SU-DHL-6 (cell line): ENCODE measurements at regions not wholly inside any gene's neighbourhood (a gene's known extent, or its start where the extent isn't known, plus 50 kb on each side); places are given as distances from the start of the nearest gene placed in this dataset.

Experiments
- H2AFZ ChIP-seq: fragments of 200-600 bp; sonication (generic); 2 replicates; pipeline ENCODE4 v1.6.1; 2014; ENCODE audit warnings: low read depth, mild to moderate bottlenecking, moderate library complexity, mixed read lengths, antibody characterized with exemption, low read length; ENCODE audit not compliant: severe bottlenecking
- H3F3A ChIP-seq: fragments of 200-600 bp; shearing (Covaris generic); 2 replicates; pipeline ENCODE4 v1.6.0; 2016; ENCODE audit warnings: antibody characterized with exemption, mild to moderate bottlenecking; ENCODE audit not compliant: insufficient read depth
- H3K27ac ChIP-seq: fragments of 200-600 bp; sonication (generic); 2 replicates; pipeline ENCODE4 v1.5.1; 2016; ENCODE audit warnings: low read depth, mild to moderate bottlenecking, low read length, moderate library complexity, mixed read lengths
- H3K27me3 ChIP-seq: fragments of 200-600 bp; sonication (generic), shearing (Covaris generic); 2 replicates; pipeline ENCODE4 v1.6.0; 2014; ENCODE audit warnings: mild to moderate bottlenecking, low read length
- H3K36me3 ChIP-seq: fragments of 200-600 bp; sonication (generic); 2 replicates; pipeline ENCODE4 v1.6.1; 2014; ENCODE audit warnings: mild to moderate bottlenecking, low read length, mixed read lengths
- H3K4me2 ChIP-seq: fragments of 300-600, 200-600 bp; shearing (Covaris generic), sonication (generic); 2 replicates; pipeline ENCODE4 v1.6.0; 2014; ENCODE audit warnings: low read length, low read depth, mild to moderate bottlenecking; ENCODE audit not compliant: poor library complexity, severe bottlenecking
- H3K4me3 ChIP-seq: fragments of 200-600 bp; sonication (generic); 2 replicates; pipeline ENCODE4 v1.5.1; 2014; ENCODE audit warnings: antibody characterized with exemption, low read length, mild to moderate bottlenecking, mixed read lengths; ENCODE audit not compliant: insufficient read depth, poor library complexity, severe bottlenecking
- H3K79me2 ChIP-seq: fragments of 200-600 bp; sonication (generic); 2 replicates; pipeline ENCODE4 v1.6.1; 2014; ENCODE audit warnings: mild to moderate bottlenecking, low read length, moderate library complexity; ENCODE audit not compliant: insufficient read depth
- H3K9ac ChIP-seq: fragments of 200-600 bp; sonication (generic); 2 replicates; pipeline ENCODE4 v1.7.0; 2014; ENCODE audit warnings: mild to moderate bottlenecking, low read length
- H3K9me2 ChIP-seq: fragments of 200-600 bp; sonication (generic); replicated peaks from 2 replicates; pipeline ENCODE4 v1.6.1; 2014; ENCODE audit warnings: low read length; ENCODE audit not compliant: insufficient read depth
- H3K9me3 ChIP-seq: fragments of 200-600 bp; sonication (generic); 2 replicates; pipeline ENCODE4 v1.6.1; 2014; ENCODE audit warnings: low read length, mixed read lengths; ENCODE audit not compliant: insufficient read depth
- H4K20me1 ChIP-seq: fragments of 200-600 bp; sonication (generic); 2 replicates; pipeline ENCODE4 v1.6.1; 2014; ENCODE audit warnings: low read depth, mild to moderate bottlenecking, antibody characterized with exemption, low read length, moderate library complexity, mixed read lengths
- CTCF ChIP-seq: fragments of 200-600 bp; sonication (generic); IDR thresholded peaks from one replicate; pipeline ENCODE4 v1.5.1; 2017; ENCODE audit warnings: antibody characterized with exemption, mild to moderate bottlenecking, low read length, moderate library complexity; ENCODE audit not compliant: insufficient read depth, poor library complexity, severe bottlenecking
- EZH2phosphoT487 ChIP-seq: fragments of 200-600 bp; sonication (generic), shearing (Covaris generic); conservative IDR thresholded peaks from 2 replicates; pipeline ENCODE4 v1.6.1; 2018; ENCODE audit warnings: mild to moderate bottlenecking, antibody characterized with exemption, low read length, moderate library complexity, mixed read lengths

DNA sequence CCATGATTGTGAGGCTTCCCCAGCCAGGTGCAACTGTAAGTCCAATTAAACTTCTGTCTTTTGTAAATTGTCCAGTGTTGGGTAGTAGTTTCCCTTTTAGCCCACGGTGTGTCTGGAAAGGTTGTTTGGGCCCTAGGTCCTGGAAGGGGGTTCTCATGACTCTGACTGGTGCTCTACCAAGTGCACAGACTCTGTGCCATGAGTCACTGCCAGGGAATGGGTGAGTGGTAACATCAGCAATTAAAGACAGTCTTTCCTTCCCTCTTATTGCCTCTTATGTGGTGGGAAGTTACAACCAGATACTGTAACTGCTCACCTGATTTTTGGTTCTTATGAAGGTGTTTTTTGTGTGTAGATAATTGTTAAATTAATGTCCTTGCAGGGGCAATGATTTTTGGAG lies 141.2 kb downstream of the PRDM9 start:
- H3K36me3 ChIP-seq, result no peaks in the 10 kb centered on the region
- H3F3A ChIP-seq, result no peaks in the 10 kb centered on the region
- no peaks in the 10 kb centered on the region for H4K20me1 ChIP-seq
- no peaks in the 10 kb centered on the region for H3K9me2 ChIP-seq
- no peak overlapping the region for H3K4me2 ChIP-seq
- no peak overlapping the region for H3K27ac ChIP-seq
- H2AFZ ChIP-seq, result no peak overlapping the region
- no peaks in the 10 kb centered on the region for H3K9me3 ChIP-seq
- H3K4me3 ChIP-seq, result no peak overlapping the region
- no peak overlapping the region for H3K9ac ChIP-seq
- no peaks in the 10 kb centered on the region for H3K79me2 ChIP-seq
- TF ChIP-seq CTCF, result no peak
- TF ChIP-seq EZH2phosphoT487, result no peak
- no peaks in the 10 kb centered on the region for H3K27me3 ChIP-seq

- Histone ChIP-seq H3K9me3 (no peaks in the 10 kb centered on the region), H3K27me3 (no peaks in the 10 kb centered on the region), H2AFZ (peak overlapping the region; percentile 36), H3K79me2 (no peaks in the 10 kb centered on the region), H3F3A (no peaks in the 10 kb centered on the region), H3K27ac (no peak overlapping the region), H3K9ac (no peak overlapping the region), H3K4me3 (no peak overlapping the region), H3K9me2 (no peaks in the 10 kb centered on the region), H3K36me3 (no peaks in the 10 kb centered on the region), H4K20me1 (no peaks in the 10 kb centered on the region), H3K4me2 (no peak overlapping the region)
- no peak for TF ChIP-seq CTCF
- TF ChIP-seq EZH2phosphoT487, result no peak
Measured at GRCh38 chr5:23649594-23649993, 142.2 kb downstream of the PRDM9 start.

GRCh38 chr5:23655674-23656073 lies 148.3 kb downstream of the PRDM9 start:
- Histone ChIP-seq H4K20me1 (no peaks in the 10 kb centered on the region), H2AFZ (no peak overlapping the region), H3K27me3 (no peaks in the 10 kb centered on the region), H3K27ac (no peak overlapping the region), H3K79me2 (no peaks in the 10 kb centered on the region), H3K9ac (no peak overlapping the region), H3K4me2 (no peak overlapping the region), H3K4me3 (no peak overlapping the region), H3K9me3 (no peaks in the 10 kb centered on the region), H3K36me3 (no peaks in the 10 kb centered on the region), H3F3A (no peaks in the 10 kb centered on the region), H3K9me2 (no peaks in the 10 kb centered on the region)
- TF ChIP-seq CTCF (no peak), EZH2phosphoT487 (no peak)
